Stimulated activated CD4-positive, alpha-beta T cell treated with anti-CD3 and anti-CD28 coated beads, Interleukin-2, amount 100 ng/mL, for 4 hours (primary cell): ENCODE measurements at regions not wholly inside any gene's neighbourhood (a gene's known extent, or its start where the extent isn't known, plus 50 kb on each side); places are given as distances from the start of the nearest gene placed in this dataset.
"Not testable (repeated sequence)": the region's sequence is repeated elsewhere in the genome, so short reads cannot be mapped to it uniquely, and the experiment has no call there.

Experiments used
- DNase-seq: peaks from one replicate; pipeline ENCODE4 v3.0.0-alpha.2; 2020; ENCODE audit warnings: low read depth

GRCh38 chr15:20308027-20308690 lies 233.4 kb downstream of the GOLGA6L6 start:
- DNase-seq = not testable (repeated sequence)

- not testable (repeated sequence) for DNase-seq
Measured at GRCh38 chr15:20307137-20307536, 234.5 kb downstream of the GOLGA6L6 start.

- not testable (repeated sequence) for DNase-seq
Measured at GRCh38 chr15:20306497-20307106, 235.0 kb downstream of the GOLGA6L6 start.

- DNase-seq = not testable (repeated sequence)
Measured at GRCh38 chr15:20305912-20306311, 235.7 kb downstream of the GOLGA6L6 start.

GRCh38 chr15:20305015-20305465 lies 236.6 kb downstream of the GOLGA6L6 start:
- not testable (repeated sequence) for DNase-seq

- not testable (repeated sequence) for DNase-seq
Measured at GRCh38 chr15:20304282-20305014, 237.2 kb downstream of the GOLGA6L6 start.

GRCh38 chr15:20303248-20304171 lies 238.1 kb downstream of the GOLGA6L6 start:
- DNase-seq = not testable (repeated sequence)

- DNase-seq = not testable (repeated sequence)
Measured at GRCh38 chr15:20302141-20303069, 239.2 kb downstream of the GOLGA6L6 start.

- not testable (repeated sequence) for DNase-seq
Measured at GRCh38 chr15:20301471-20302081, 240.0 kb downstream of the GOLGA6L6 start.

GRCh38 chr15:20301041-20301390 lies 240.6 kb downstream of the GOLGA6L6 start:
- not testable (repeated sequence) for DNase-seq

GRCh38 chr15:20300351-20301040 lies 241.1 kb downstream of the GOLGA6L6 start:
- DNase-seq = not testable (repeated sequence)

- DNase-seq = not testable (repeated sequence)
Measured at GRCh38 chr15:20297603-20298123, 243.9 kb downstream of the GOLGA6L6 start.

GRCh38 chr15:20296261-20296660 lies 245.3 kb downstream of the GOLGA6L6 start:
- not testable (repeated sequence) for DNase-seq

GRCh38 chr15:20295238-20295811 lies 246.3 kb downstream of the GOLGA6L6 start:
- DNase-seq = no peak

- DNase-seq = no peak
Measured at GRCh38 chr15:20294651-20295237, 246.9 kb downstream of the GOLGA6L6 start.

- DNase-seq = not testable (repeated sequence)
Measured at GRCh38 chr15:20292422-20293005, 249.1 kb downstream of the GOLGA6L6 start.

- not testable (repeated sequence) for DNase-seq
Measured at GRCh38 chr15:20291616-20292015, 250.0 kb downstream of the GOLGA6L6 start.

- not testable (repeated sequence) for DNase-seq
Measured at GRCh38 chr15:20290606-20291005, 251.0 kb downstream of the GOLGA6L6 start.
